ENCODE measurements at regions not wholly inside any gene's neighbourhood (a gene's known extent, or its start where the extent isn't known, plus 50 kb on each side); places are given as distances from the start of the nearest gene placed in this dataset.

DNA sequence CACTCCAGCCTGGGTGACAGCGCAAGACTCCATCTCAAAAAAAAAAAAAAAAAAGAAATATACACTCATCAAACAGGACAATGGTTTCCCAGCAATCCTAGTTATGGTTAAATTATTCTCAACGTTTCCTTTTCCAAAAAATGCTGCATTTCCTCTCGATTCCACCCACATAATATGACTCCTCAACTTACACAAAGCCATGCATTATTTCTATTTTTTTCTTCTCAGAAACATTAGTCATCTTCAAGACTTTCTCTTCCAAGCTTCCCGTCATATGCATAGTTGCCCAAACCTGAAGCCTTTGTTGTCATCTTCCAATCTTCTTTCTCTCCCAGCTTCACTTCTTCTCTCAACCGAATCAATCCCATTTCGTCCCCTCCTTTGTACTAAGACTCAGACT is 61.4 kb upstream of the RANBP6 start:
- Histone ChIP-seq H3K36me3 (ENCODE audit: control insufficient read depth in 4 of 4, insufficient read depth in 4 of 4, low read length in 4 of 4) (no peaks in the 10 kb centered on the region), H3K9me3 (ENCODE audit: control insufficient read depth in 4 of 4, insufficient read depth in 3 of 4, low read length in 3 of 4) (no peaks in the 10 kb centered on the region), H3K9ac (ENCODE audit: insufficient read depth in 1 of 2, low read length in 2 of 2) (no peak overlapping the region), H3K4me3 (no peak overlapping the region), H3K27me3 (ENCODE audit: control insufficient read depth in 3 of 3, insufficient read depth in 3 of 3, low read length in 2 of 3) (no peaks in the 10 kb centered on the region), H3K27ac (ENCODE audit: low read depth in 1 of 2, low read length in 1 of 2) (no peak overlapping the region), H3K4me1 (ENCODE audit: control insufficient read depth in 5 of 5, insufficient read depth in 5 of 5, low read length in 5 of 5) (peaks cover 0 to 5% (median 0%) of the 10 kb centered on the region in 5 donors)
- DNase-seq = no peak
- ATAC-seq (ENCODE audit: insufficient read depth, low FRiP score) = no peak
- 87 to 92% methylated on average over 6 of the region's 6 CpGs for WGBS, 2 donors
- TF ChIP-seq CTCF (IDR thresholded peaks at IDR 0.05; ENCODE audit: control extremely low read depth, extremely low read depth) = no peak

DNA sequence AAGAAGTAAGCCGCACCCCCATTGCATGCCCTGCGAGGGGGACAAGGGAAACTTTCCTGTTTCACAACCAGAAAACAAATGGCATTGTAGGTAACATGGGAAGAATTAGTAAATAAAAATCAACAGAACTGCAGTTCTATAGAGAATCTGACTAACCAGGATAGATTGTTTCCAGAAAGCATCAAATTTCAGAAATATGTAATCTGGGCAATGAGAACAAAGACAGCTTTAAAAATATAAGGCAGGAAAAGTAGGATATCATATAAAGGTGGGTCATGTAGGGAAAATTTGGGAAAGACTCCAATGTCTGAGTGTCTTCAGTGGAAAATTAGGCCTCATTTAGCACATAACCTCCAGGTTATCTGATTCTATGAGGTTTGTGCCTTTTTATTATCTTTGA is 58.3 kb upstream of the RANBP6 start:
- H3K9ac ChIP-seq (ENCODE audit: insufficient read depth in 1 of 2, low read length in 2 of 2) = no peak overlapping the region
- DNase-seq (no peak), ATAC-seq (ENCODE audit: insufficient read depth, low FRiP score) (no peak)
- no peak overlapping the region for H3K27ac ChIP-seq (ENCODE audit: low read depth in 1 of 2, low read length in 1 of 2)
- H3K9me3 ChIP-seq (ENCODE audit: control insufficient read depth in 4 of 4, insufficient read depth in 3 of 4, low read length in 3 of 4) = peaks cover 0 to 3% (median 0%) of the 10 kb centered on the region in 4 donors
- H3K27me3 ChIP-seq (ENCODE audit: control insufficient read depth in 3 of 3, insufficient read depth in 3 of 3, low read length in 2 of 3) = no peaks in the 10 kb centered on the region
- WGBS, 2 donors = 61 to 83% methylated on average over 2 of the region's 2 CpGs
- H3K4me3 ChIP-seq = no peak overlapping the region
- TF ChIP-seq CTCF (IDR thresholded peaks at IDR 0.05; ENCODE audit: control extremely low read depth, extremely low read depth) = no peak
- no peaks in the 10 kb centered on the region for H3K4me1 ChIP-seq (ENCODE audit: control insufficient read depth in 5 of 5, insufficient read depth in 5 of 5, low read length in 5 of 5)
- no peaks in the 10 kb centered on the region for H3K36me3 ChIP-seq (ENCODE audit: control insufficient read depth in 4 of 4, insufficient read depth in 4 of 4, low read length in 4 of 4)

DNA sequence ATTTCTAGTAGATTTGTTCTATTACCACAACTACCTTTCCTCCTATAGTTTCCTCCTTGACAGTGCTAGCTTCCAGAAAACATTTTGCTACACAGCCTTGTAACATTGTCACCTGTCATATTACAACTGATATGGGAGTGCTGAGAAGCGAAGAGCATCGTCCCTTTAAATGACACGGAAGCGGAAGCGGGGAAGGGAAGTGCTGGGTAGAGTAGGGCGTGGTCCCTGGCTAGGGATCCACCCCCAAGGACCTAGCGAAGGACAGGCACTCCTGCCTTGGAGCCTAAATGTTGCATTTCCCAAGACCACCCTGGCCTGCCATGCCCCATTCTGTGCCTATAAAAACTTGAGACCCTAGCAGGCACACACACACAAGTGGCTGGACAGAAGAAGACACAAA is 57.4 kb upstream of the RANBP6 start:
- no peaks in the 10 kb centered on the region for H3K27me3 ChIP-seq (ENCODE audit: control insufficient read depth in 3 of 3, insufficient read depth in 3 of 3, low read length in 2 of 3)
- H3K27ac ChIP-seq (ENCODE audit: low read depth in 1 of 2, low read length in 1 of 2) = no peak overlapping the region
- no peak for TF ChIP-seq CTCF (IDR thresholded peaks at IDR 0.05; ENCODE audit: control extremely low read depth, extremely low read depth)
- H3K36me3 ChIP-seq (ENCODE audit: control insufficient read depth in 4 of 4, insufficient read depth in 4 of 4, low read length in 4 of 4) = no peaks in the 10 kb centered on the region
- DNase-seq (no peak), ATAC-seq (ENCODE audit: insufficient read depth, low FRiP score) (no peak)
- H3K4me1 ChIP-seq (ENCODE audit: control insufficient read depth in 5 of 5, insufficient read depth in 5 of 5, low read length in 5 of 5) = peaks cover 0 to 1% (median 0%) of the 10 kb centered on the region in 5 donors
- 78 to 80% methylated on average over 7 of the region's 7 CpGs for WGBS, 2 donors
- H3K4me3 ChIP-seq = no peak overlapping the region
- no peak overlapping the region for H3K9ac ChIP-seq (ENCODE audit: insufficient read depth in 1 of 2, low read length in 2 of 2)
- peaks cover 0 to 3% (median 0%) of the 10 kb centered on the region in 4 donors for H3K9me3 ChIP-seq (ENCODE audit: control insufficient read depth in 4 of 4, insufficient read depth in 3 of 4, low read length in 3 of 4)

- H3K27me3 ChIP-seq (ENCODE audit: control insufficient read depth in 3 of 3, insufficient read depth in 3 of 3, low read length in 2 of 3) = no peaks in the 10 kb centered on the region
- H3K9me3 ChIP-seq (ENCODE audit: control insufficient read depth in 4 of 4, insufficient read depth in 3 of 4, low read length in 3 of 4) = peaks cover 0 to 3% (median 0%) of the 10 kb centered on the region in 4 donors
- peaks cover 0 to 1% (median 0%) of the 10 kb centered on the region in 5 donors for H3K4me1 ChIP-seq (ENCODE audit: control insufficient read depth in 5 of 5, insufficient read depth in 5 of 5, low read length in 5 of 5)
- no peak overlapping the region for H3K4me3 ChIP-seq
- no peak overlapping the region for H3K9ac ChIP-seq (ENCODE audit: insufficient read depth in 1 of 2, low read length in 2 of 2)
- no peaks in the 10 kb centered on the region for H3K36me3 ChIP-seq (ENCODE audit: control insufficient read depth in 4 of 4, insufficient read depth in 4 of 4, low read length in 4 of 4)
- no peak for DNase-seq
- no peak for TF ChIP-seq CTCF (IDR thresholded peaks at IDR 0.05; ENCODE audit: control extremely low read depth, extremely low read depth)
- no peak overlapping the region for H3K27ac ChIP-seq (ENCODE audit: low read depth in 1 of 2, low read length in 1 of 2)
- ATAC-seq (ENCODE audit: insufficient read depth, low FRiP score) = no peak
Measured at GRCh38 chr9:6072453-6072852, 57.0 kb upstream of the RANBP6 start.

Measured in lung (tissue), 11 donors.